ENCODE measurements at regions not wholly inside any gene's neighbourhood (a gene's known extent, or its start where the extent isn't known, plus 50 kb on each side); places are given as distances from the start of the nearest gene placed in this dataset.
A peak's percentile ranks its signal among the peaks of the same experiment; 100 is the strongest.
"Not testable (repeated sequence)": the region's sequence is repeated elsewhere in the genome, so short reads cannot be mapped to it uniquely, and the experiment has no call there.

DNA sequence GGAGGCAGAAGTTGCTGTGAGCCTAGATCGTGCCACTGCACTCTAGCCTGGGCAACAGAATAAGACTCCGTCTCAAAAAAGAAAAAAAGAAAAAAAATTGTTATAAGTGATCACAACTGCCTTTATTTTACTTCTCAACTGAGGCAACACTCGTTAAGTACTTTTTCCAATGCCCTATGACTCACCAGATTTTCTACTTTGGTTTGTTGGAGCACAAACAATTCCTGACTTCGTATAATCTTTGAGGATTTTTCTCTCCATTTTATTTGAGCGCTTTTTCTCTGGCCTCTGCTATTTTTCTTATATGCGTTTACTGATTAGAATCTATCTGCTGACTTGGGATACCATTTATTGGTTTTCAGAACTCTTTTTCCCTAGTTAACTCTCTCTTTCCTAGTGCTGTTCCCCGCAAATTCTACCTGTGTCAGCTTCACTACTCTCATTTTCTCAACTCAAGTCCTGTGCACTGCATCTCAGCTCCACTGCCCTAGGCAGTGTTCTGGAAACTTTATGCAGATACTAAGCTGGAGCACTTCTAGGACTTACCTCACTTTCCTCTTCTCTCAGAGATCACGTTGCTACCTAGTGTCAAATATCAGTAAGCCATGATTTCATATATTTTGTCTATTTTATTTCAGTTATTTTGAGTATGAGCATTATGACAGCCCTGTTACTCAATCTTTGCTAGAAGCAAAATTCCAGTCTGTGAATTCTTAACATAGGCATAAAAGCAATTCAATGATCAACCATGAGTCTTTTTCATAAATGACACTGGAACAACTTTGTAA, 1120.1 kb upstream of the CITED2 start:
- no peak overlapping the region for H3K4me3 Mint-ChIP-seq
- H3K27me3 Mint-ChIP-seq = no peaks in the 10 kb centered on the region
- ATAC-seq (ENCODE audit: low read depth in 2 of 2) = no peak
- H3K4me1 Mint-ChIP-seq = no peaks in the 10 kb centered on the region
- H3K36me3 Mint-ChIP-seq = no peaks in the 10 kb centered on the region
- DNase-seq = no peak
- H3K27me3 ChIP-seq (ENCODE audit: control insufficient read depth, insufficient read depth, low read length) = no peaks in the 10 kb centered on the region
- H3K27ac Mint-ChIP-seq = no peak overlapping the region
- no peaks in the 10 kb centered on the region for H3K36me3 ChIP-seq (ENCODE audit: control insufficient read depth, insufficient read depth, low read length)
- no peak overlapping the region for H3K4me3 ChIP-seq (ENCODE audit: low read depth, low read length)
- no peaks in the 10 kb centered on the region for H3K9me3 ChIP-seq (ENCODE audit: control insufficient read depth in 2 of 2, low read length in 2 of 2)
- H3K27ac ChIP-seq (ENCODE audit: insufficient read depth, low read length, poor library complexity, severe bottlenecking) = no peak overlapping the region
- H3K9me3 Mint-ChIP-seq = peaks cover 0 to 5% (median 2%) of the 10 kb centered on the region in 7 donors
- H3K4me1 ChIP-seq (ENCODE audit: control insufficient read depth, insufficient read depth, low read length, poor library complexity, severe bottlenecking) = no peaks in the 10 kb centered on the region

- not testable (repeated sequence) for H3K27me3 Mint-ChIP-seq; H3K27ac Mint-ChIP-seq; H3K36me3 Mint-ChIP-seq; H3K9me3 Mint-ChIP-seq; H3K4me3 Mint-ChIP-seq; H3K9me3 ChIP-seq (ENCODE audit: control insufficient read depth in 2 of 2, low read length in 2 of 2); DNase-seq; H3K4me1 Mint-ChIP-seq; H3K4me1 ChIP-seq (ENCODE audit: control insufficient read depth, insufficient read depth, low read length, poor library complexity, severe bottlenecking); H3K27ac ChIP-seq (ENCODE audit: insufficient read depth, low read length, poor library complexity, severe bottlenecking); ATAC-seq (ENCODE audit: low read depth in 2 of 2); H3K27me3 ChIP-seq (ENCODE audit: control insufficient read depth, insufficient read depth, low read length); H3K4me3 ChIP-seq (ENCODE audit: low read depth, low read length); H3K36me3 ChIP-seq (ENCODE audit: control insufficient read depth, insufficient read depth, low read length)
Measured at GRCh38 chr6:140493470-140493869, 1119.0 kb upstream of the CITED2 start.

DNA sequence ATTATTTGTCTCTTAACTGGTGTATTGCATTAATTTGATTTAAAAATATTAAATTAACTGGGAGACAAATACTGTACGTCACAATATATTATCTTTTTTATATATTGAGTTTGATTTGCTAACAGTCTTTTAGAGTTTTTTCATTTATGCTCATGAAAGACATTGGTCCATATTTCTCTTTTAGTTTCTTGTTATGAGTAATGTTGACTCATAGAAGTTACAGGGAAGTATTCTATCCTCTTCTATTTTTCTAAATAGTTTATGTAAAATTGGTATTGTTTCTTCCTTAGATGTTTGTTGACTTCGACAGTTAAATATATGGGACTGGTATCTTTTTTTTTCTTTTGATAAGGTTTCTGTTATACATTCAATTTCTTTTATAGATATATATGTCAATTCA, 1115.6 kb upstream of the CITED2 start:
- no peak for ATAC-seq (ENCODE audit: low read depth in 2 of 2)
- Histone ChIP-seq H3K27ac (ENCODE audit: insufficient read depth, low read length, poor library complexity, severe bottlenecking) (no peak overlapping the region), H3K4me3 (ENCODE audit: low read depth, low read length) (no peak overlapping the region), H3K9me3 (ENCODE audit: control insufficient read depth in 2 of 2, low read length in 2 of 2) (no peaks in the 10 kb centered on the region), H3K36me3 (ENCODE audit: control insufficient read depth, insufficient read depth, low read length) (no peaks in the 10 kb centered on the region), H3K4me1 (ENCODE audit: control insufficient read depth, insufficient read depth, low read length, poor library complexity, severe bottlenecking) (no peaks in the 10 kb centered on the region), H3K27me3 (ENCODE audit: control insufficient read depth, insufficient read depth, low read length) (no peaks in the 10 kb centered on the region)
- no peaks in the 10 kb centered on the region for H3K36me3 Mint-ChIP-seq
- no peak overlapping the region for H3K27ac Mint-ChIP-seq
- no peak for DNase-seq
- H3K9me3 Mint-ChIP-seq = peaks cover 0 to 5% (median 2%) of the 10 kb centered on the region in 7 donors
- H3K4me3 Mint-ChIP-seq = no peak overlapping the region
- H3K27me3 Mint-ChIP-seq = no peaks in the 10 kb centered on the region
- no peaks in the 10 kb centered on the region for H3K4me1 Mint-ChIP-seq

GRCh38 chr6:140487586-140487985, 1113.1 kb upstream of the CITED2 start:
- Mint-ChIP-seq H3K4me3 (no peak overlapping the region), H3K4me1 (no peaks in the 10 kb centered on the region), H3K9me3 (no peaks in the 10 kb centered on the region), H3K27ac (peak overlapping the region in 1 of 3 donors; percentile 6), H3K36me3 (no peaks in the 10 kb centered on the region), H3K27me3 (no peaks in the 10 kb centered on the region)
- Histone ChIP-seq H3K9me3 (ENCODE audit: control insufficient read depth in 2 of 2, low read length in 2 of 2) (no peaks in the 10 kb centered on the region), H3K4me3 (ENCODE audit: low read depth, low read length) (no peak overlapping the region), H3K4me1 (ENCODE audit: control insufficient read depth, insufficient read depth, low read length, poor library complexity, severe bottlenecking) (no peaks in the 10 kb centered on the region), H3K27ac (ENCODE audit: insufficient read depth, low read length, poor library complexity, severe bottlenecking) (no peak overlapping the region), H3K36me3 (ENCODE audit: control insufficient read depth, insufficient read depth, low read length) (no peaks in the 10 kb centered on the region), H3K27me3 (ENCODE audit: control insufficient read depth, insufficient read depth, low read length) (no peaks in the 10 kb centered on the region)
- DNase-seq = no peak
- no peak for ATAC-seq (ENCODE audit: low read depth in 2 of 2)

DNA sequence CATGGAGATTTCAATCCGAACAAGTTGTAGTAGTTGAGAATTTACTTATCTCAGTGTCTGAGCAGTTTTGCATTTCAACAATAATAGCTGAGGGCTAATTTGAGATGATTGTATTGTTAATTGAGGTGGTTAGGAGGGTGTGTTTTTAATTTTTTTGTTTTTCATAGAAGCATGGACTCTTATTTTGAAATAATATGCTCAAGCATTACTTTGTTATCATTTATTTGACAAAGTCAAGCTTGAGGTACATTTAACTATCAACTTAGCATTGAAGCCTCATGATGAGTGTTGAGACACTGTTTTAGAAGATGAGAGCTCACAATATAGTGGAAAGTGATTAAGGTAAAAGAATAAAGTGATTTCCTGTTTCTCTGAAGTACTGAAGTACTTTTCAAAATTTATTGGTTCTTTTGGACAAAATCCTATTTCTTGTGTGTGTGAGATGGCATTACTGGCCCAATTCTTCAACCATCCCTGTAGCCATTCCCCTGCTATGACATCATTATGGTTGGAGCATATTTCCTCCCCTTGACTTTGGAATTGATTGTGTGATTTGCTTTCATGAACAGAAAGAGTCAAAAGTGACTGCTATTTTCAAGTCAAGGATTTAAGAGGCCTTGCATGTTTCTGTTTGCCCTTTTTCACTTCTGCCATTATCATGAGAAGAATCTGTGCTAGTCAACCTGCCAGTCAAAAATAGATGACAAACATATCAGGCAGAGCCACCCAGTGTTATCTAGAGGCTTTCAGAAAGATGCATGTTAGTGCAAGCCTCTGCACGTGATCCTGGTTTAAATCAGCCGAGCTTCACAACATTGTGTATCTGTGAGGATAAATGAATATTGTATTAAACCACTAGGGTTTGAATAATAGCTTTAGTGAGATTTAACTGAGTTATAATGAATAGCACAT, 1112.3 kb upstream of the CITED2 start:
- no peak overlapping the region for H3K27ac Mint-ChIP-seq
- no peak overlapping the region for H3K4me3 ChIP-seq (ENCODE audit: low read depth, low read length)
- no peak overlapping the region for H3K4me3 Mint-ChIP-seq
- no peaks in the 10 kb centered on the region for H3K9me3 Mint-ChIP-seq
- no peaks in the 10 kb centered on the region for H3K27me3 ChIP-seq (ENCODE audit: control insufficient read depth, insufficient read depth, low read length)
- ATAC-seq (ENCODE audit: low read depth in 2 of 2) (no peak), DNase-seq (no peak)
- H3K9me3 ChIP-seq (ENCODE audit: control insufficient read depth in 2 of 2, low read length in 2 of 2) = no peaks in the 10 kb centered on the region
- no peaks in the 10 kb centered on the region for H3K4me1 ChIP-seq (ENCODE audit: control insufficient read depth, insufficient read depth, low read length, poor library complexity, severe bottlenecking)
- H3K27me3 Mint-ChIP-seq = no peaks in the 10 kb centered on the region
- no peak overlapping the region for H3K27ac ChIP-seq (ENCODE audit: insufficient read depth, low read length, poor library complexity, severe bottlenecking)
- H3K4me1 Mint-ChIP-seq = no peaks in the 10 kb centered on the region
- no peaks in the 10 kb centered on the region for H3K36me3 ChIP-seq (ENCODE audit: control insufficient read depth, insufficient read depth, low read length)
- H3K36me3 Mint-ChIP-seq = no peaks in the 10 kb centered on the region

GRCh38 chr6:140485740-140486449, 1111.4 kb upstream of the CITED2 start:
- H3K36me3 ChIP-seq (ENCODE audit: control insufficient read depth, insufficient read depth, low read length) = no peaks in the 10 kb centered on the region
- no peaks in the 10 kb centered on the region for H3K9me3 ChIP-seq (ENCODE audit: control insufficient read depth in 2 of 2, low read length in 2 of 2)
- ATAC-seq (ENCODE audit: low read depth in 2 of 2) = no peak
- no peak overlapping the region for H3K4me3 Mint-ChIP-seq
- no peaks in the 10 kb centered on the region for H3K36me3 Mint-ChIP-seq
- H3K27ac Mint-ChIP-seq = no peak overlapping the region
- H3K4me1 ChIP-seq (ENCODE audit: control insufficient read depth, insufficient read depth, low read length, poor library complexity, severe bottlenecking) = no peaks in the 10 kb centered on the region
- no peaks in the 10 kb centered on the region for H3K4me1 Mint-ChIP-seq
- H3K9me3 Mint-ChIP-seq = no peaks in the 10 kb centered on the region
- H3K4me3 ChIP-seq (ENCODE audit: low read depth, low read length) = no peak overlapping the region
- no peak overlapping the region for H3K27ac ChIP-seq (ENCODE audit: insufficient read depth, low read length, poor library complexity, severe bottlenecking)
- H3K27me3 Mint-ChIP-seq = no peaks in the 10 kb centered on the region
- H3K27me3 ChIP-seq (ENCODE audit: control insufficient read depth, insufficient read depth, low read length) = no peaks in the 10 kb centered on the region
- DNase-seq = no peak

- no peaks in the 10 kb centered on the region for H3K36me3 ChIP-seq (ENCODE audit: control insufficient read depth, insufficient read depth, low read length)
- no peak overlapping the region for H3K4me3 ChIP-seq (ENCODE audit: low read depth, low read length)
- no peaks in the 10 kb centered on the region for H3K9me3 Mint-ChIP-seq
- no peak for ATAC-seq (ENCODE audit: low read depth in 2 of 2)
- H3K27ac Mint-ChIP-seq = no peak overlapping the region
- H3K4me1 Mint-ChIP-seq = no peaks in the 10 kb centered on the region
- no peak overlapping the region for H3K4me3 Mint-ChIP-seq
- no peaks in the 10 kb centered on the region for H3K27me3 Mint-ChIP-seq
- H3K27ac ChIP-seq (ENCODE audit: insufficient read depth, low read length, poor library complexity, severe bottlenecking) = no peak overlapping the region
- DNase-seq = no peak
- H3K9me3 ChIP-seq (ENCODE audit: control insufficient read depth in 2 of 2, low read length in 2 of 2) = no peaks in the 10 kb centered on the region
- no peaks in the 10 kb centered on the region for H3K27me3 ChIP-seq (ENCODE audit: control insufficient read depth, insufficient read depth, low read length)
- H3K36me3 Mint-ChIP-seq = no peaks in the 10 kb centered on the region
- no peaks in the 10 kb centered on the region for H3K4me1 ChIP-seq (ENCODE audit: control insufficient read depth, insufficient read depth, low read length, poor library complexity, severe bottlenecking)
Measured at GRCh38 chr6:140480852-140481251, 1106.4 kb upstream of the CITED2 start.

All from CD4-positive, CD25-positive, alpha-beta regulatory T cell (primary cell).